GM12891 (cell line): ENCODE measurements at regions not wholly inside any gene's neighbourhood (a gene's known extent, or its start where the extent isn't known, plus 50 kb on each side); places are given as distances from the start of the nearest gene placed in this dataset.

ENCODE experiments used
- PAX5 ChIP-seq: IDR thresholded peaks from 2 replicates; pipeline ENCODE4 v1.6.1; 2011; ENCODE audit warnings: low read length, moderate library complexity, mild to moderate bottlenecking; ENCODE audit not compliant: insufficient read depth, severe bottlenecking
- POLR2A ChIP-seq: IDR thresholded peaks from 2 replicates; pipeline ENCODE4 v1.6.1; 2011; ENCODE audit warnings: low read depth, low read length, control low read depth
- POLR2AphosphoS5 ChIP-seq: IDR thresholded peaks from 2 replicates; pipeline ENCODE4 v1.6.1; 2011; ENCODE audit warnings: low read depth, low read length, control low read depth
- POU2F2 ChIP-seq: IDR thresholded peaks from 2 replicates; pipeline ENCODE4 v1.6.1; 2011; ENCODE audit warnings: low read depth, mild to moderate bottlenecking, control low read depth, low read length, moderate library complexity

DNA sequence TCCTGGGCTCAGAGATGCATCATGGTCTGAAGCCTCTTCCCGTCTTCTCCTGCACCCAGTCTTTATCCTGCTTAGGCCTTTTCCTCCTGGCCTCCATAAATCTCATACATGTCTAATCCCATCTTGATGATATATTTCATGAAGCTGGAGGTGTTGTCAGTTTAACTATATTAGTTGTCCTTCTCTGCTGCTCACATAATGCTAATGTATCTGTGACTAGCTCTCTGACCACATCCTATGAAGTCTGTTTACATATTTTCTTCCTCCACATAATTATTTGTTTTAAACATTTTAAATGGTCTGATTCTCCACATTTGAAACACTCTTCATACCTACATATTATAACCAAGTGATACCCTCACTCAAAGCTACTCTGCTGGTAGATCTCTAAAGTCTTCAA lies 315.2 kb upstream of the RND3 start:
- no peak for TF ChIP-seq POLR2AphosphoS5
- TF ChIP-seq POU2F2: no peak
- no peak for TF ChIP-seq POLR2A
- no peak for TF ChIP-seq PAX5
